Fibroblast of villous mesenchyme (primary cell): ENCODE measurements at regions not wholly inside any gene's neighbourhood (a gene's known extent, or its start where the extent isn't known, plus 50 kb on each side); places are given as distances from the start of the nearest gene placed in this dataset.
A peak's percentile ranks its signal among the peaks of the same experiment; 100 is the strongest.

Source experiments
- DNase-seq: peaks from one replicate; pipeline ENCODE4 v3.0.0-alpha.2; 2010; ENCODE audit warnings: low read depth
- H3K4me3 ChIP-seq: 2 replicates; pipeline ENCODE4 v1.5.1; 2011; ENCODE audit warnings: low read depth, mild to moderate bottlenecking, low read length
- TF ChIP-seq, protein P1 (sequence below): IDR thresholded peaks from 2 replicates; pipeline ENCODE4 v1.5.1; 2012; ENCODE audit warnings: low read depth, mild to moderate bottlenecking, low read length; ENCODE audit not compliant: insufficient read depth

GRCh38 chr11:42490506-42490905, 821.3 kb upstream of the API5 start:
- TF ChIP-seq, protein P1, sequence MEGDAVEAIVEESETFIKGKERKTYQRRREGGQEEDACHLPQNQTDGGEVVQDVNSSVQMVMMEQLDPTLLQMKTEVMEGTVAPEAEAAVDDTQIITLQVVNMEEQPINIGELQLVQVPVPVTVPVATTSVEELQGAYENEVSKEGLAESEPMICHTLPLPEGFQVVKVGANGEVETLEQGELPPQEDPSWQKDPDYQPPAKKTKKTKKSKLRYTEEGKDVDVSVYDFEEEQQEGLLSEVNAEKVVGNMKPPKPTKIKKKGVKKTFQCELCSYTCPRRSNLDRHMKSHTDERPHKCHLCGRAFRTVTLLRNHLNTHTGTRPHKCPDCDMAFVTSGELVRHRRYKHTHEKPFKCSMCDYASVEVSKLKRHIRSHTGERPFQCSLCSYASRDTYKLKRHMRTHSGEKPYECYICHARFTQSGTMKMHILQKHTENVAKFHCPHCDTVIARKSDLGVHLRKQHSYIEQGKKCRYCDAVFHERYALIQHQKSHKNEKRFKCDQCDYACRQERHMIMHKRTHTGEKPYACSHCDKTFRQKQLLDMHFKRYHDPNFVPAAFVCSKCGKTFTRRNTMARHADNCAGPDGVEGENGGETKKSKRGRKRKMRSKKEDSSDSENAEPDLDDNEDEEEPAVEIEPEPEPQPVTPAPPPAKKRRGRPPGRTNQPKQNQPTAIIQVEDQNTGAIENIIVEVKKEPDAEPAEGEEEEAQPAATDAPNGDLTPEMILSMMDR, result no peak
- H3K4me3 ChIP-seq, result no peak overlapping the region
- DNase-seq, result no peak

GRCh38 chr11:42494459-42494858, 817.3 kb upstream of the API5 start:
- TF ChIP-seq, protein P1, result no peak
- DNase-seq, result no peak

DNA sequence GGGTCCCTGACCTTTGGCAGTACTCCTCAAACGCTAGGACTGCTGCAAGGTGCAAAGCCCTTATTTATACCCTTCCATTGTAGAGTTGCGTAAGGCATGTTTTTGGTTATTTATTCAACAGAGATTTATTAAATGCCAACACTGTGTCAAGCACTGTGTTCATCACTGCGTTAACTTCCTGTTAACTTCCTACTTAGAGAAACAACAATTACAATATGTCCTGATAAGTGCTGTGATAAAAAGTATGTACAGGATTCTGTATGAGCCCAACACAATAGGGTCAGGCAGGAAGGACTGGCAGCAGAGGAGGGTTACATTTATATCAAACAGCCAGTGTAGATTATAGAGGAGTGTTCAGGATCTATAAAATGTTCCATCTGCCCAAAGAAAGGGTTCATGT, 812.8 kb upstream of the API5 start:
- no peak overlapping the region for H3K4me3 ChIP-seq
- DNase-seq, result no peak
- TF ChIP-seq, protein P1, result no peak

More at GRCh38 chr11:42494459-42494858, 817.3 kb upstream of the API5 start:
- no peak overlapping the region for H3K4me3 ChIP-seq

GRCh38 chr11:42502151-42502550, 809.6 kb upstream of the API5 start:
- H3K4me3 ChIP-seq, result no peak overlapping the region
- TF ChIP-seq, protein P1, result no peak
- no peak for DNase-seq

- H3K4me3 ChIP-seq, result no peak overlapping the region
- TF ChIP-seq, protein P1, result no peak
- DNase-seq, result peak; percentile 46
These were observed 789.8 kb upstream of the API5 start for GRCh38 chr11:42521994-42522393.

DNA sequence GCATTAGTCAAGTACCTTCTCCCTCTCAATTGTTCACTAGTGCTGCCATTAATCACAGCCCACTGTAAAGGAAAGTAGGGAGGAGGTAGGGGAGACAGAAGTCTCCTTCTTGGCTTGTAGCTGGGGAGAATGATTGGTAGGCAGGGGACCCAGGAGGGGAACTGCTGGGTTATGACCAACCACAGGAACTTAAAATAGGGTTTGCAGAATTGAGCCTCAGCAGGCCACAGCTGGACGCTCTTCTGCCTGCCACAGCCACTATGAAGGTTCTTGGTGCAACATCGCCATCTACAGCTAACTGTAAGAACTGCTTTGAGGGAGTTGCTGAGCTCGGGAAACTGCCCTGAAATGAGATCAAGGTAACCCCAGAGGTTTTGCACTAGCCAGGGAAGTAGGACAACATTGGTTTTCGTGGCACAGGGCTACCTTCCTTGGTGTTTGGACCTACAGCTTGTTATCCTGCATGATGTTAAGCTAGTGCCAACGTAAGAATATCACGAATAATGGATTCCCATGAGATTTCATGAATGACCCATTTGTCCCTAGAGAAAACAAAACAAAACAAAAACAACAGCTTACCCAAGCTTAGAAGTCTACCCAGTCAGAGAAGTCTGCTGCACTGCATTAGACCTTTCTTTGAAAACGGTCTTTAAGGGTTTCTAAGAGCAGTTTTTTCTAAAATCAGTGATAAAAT, 787.1 kb upstream of the API5 start:
- H3K4me3 ChIP-seq, result no peak overlapping the region
- DNase-seq, result peak; percentile 33
- TF ChIP-seq, protein P1, result peak; percentile 56

- TF ChIP-seq, protein P1, result no peak
- DNase-seq, result no peak
- H3K4me3 ChIP-seq, result no peak overlapping the region
These were observed 785.4 kb upstream of the API5 start for GRCh38 chr11:42526426-42526825.
